ENCODE measurements at regions not wholly inside any gene's neighbourhood (a gene's known extent, or its start where the extent isn't known, plus 50 kb on each side); places are given as distances from the start of the nearest gene placed in this dataset.

DNA sequence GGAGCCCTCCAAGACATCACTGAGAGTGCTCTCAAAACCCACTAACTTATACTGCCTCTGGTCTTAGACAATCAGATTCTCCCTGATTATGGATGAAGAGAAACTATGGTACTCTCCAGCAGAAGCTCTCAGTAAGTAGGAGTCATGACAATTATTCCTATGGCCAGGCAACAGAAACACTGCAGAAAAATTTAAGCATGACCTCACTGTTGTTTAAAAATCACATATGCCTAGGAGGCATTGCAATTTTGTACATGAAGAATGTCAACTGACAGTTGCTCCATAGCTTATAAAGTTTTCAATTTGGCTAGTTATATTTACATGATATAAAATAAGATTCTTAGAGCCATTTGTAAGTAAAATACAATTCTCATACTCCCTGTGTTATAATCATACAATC is 105.9 kb upstream of the LSM8 start:
- peaks cover 2% of the 10 kb centered on the region for H3K9me3 Mint-ChIP-seq
- H3K4me3 Mint-ChIP-seq = no peak overlapping the region
- intact Hi-C loops (cut with DNase I, micrococcal nuclease) = no loop called here
- no peak for ATAC-seq (ENCODE audit: poor library complexity)
- no peak for DNase-seq
- Histone ChIP-seq H3K9me3 (ENCODE audit: control insufficient read depth in 1 of 2, insufficient read depth in 1 of 2, low read length in 2 of 2) (no peaks in the 10 kb centered on the region), H3K27ac (ENCODE audit: low read depth in 1 of 2, low read length in 2 of 2) (no peak overlapping the region), H3K36me3 (ENCODE audit: insufficient read depth, low read length) (no peaks in the 10 kb centered on the region), H3K4me1 (ENCODE audit: insufficient read depth, low read length) (no peaks in the 10 kb centered on the region), H3K4me3 (ENCODE audit: low read length) (no peak overlapping the region), H3K27me3 (ENCODE audit: control insufficient read depth in 1 of 2, insufficient read depth in 2 of 2, low read length in 2 of 2) (no peaks in the 10 kb centered on the region)
- TF ChIP-seq, protein P1, sequence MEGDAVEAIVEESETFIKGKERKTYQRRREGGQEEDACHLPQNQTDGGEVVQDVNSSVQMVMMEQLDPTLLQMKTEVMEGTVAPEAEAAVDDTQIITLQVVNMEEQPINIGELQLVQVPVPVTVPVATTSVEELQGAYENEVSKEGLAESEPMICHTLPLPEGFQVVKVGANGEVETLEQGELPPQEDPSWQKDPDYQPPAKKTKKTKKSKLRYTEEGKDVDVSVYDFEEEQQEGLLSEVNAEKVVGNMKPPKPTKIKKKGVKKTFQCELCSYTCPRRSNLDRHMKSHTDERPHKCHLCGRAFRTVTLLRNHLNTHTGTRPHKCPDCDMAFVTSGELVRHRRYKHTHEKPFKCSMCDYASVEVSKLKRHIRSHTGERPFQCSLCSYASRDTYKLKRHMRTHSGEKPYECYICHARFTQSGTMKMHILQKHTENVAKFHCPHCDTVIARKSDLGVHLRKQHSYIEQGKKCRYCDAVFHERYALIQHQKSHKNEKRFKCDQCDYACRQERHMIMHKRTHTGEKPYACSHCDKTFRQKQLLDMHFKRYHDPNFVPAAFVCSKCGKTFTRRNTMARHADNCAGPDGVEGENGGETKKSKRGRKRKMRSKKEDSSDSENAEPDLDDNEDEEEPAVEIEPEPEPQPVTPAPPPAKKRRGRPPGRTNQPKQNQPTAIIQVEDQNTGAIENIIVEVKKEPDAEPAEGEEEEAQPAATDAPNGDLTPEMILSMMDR (IDR thresholded peaks at IDR 0.05) = no peak
- peaks cover 24% of the 10 kb centered on the region for H3K27me3 Mint-ChIP-seq
- POLR2A ChIA-PET = no interaction called here
- CTCF ChIA-PET = no interaction called here
- no peaks in the 10 kb centered on the region for H3K4me1 Mint-ChIP-seq (ENCODE audit: low read depth)
- no peaks in the 10 kb centered on the region for H3K36me3 Mint-ChIP-seq (ENCODE audit: low read depth)
- H3K27ac Mint-ChIP-seq = no peak overlapping the region

DNA sequence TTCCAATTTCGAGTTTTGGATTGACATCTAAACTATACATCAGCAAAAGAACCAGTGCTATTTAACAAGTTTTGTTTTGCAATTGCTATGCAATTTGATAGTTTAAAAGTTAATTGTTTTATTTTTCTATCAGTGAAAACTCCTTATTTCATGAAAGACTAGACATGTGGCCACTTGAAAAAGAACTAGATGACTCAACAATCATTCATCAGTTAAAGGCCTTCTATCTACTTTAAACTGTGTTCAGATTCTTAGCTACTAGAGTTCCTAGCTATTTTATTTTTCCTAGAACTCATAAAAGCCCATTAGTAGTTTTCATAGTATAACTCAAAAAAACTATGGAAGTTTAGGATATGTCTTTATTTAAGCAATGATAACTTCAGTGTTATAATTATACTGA is 104.6 kb upstream of the LSM8 start:
- H3K27ac Mint-ChIP-seq = no peak overlapping the region
- no peaks in the 10 kb centered on the region for H3K36me3 Mint-ChIP-seq (ENCODE audit: low read depth)
- intact Hi-C loops (cut with DNase I, micrococcal nuclease) = no loop called here
- no peak overlapping the region for H3K4me3 ChIP-seq (ENCODE audit: low read length)
- no peaks in the 10 kb centered on the region for H3K36me3 ChIP-seq (ENCODE audit: insufficient read depth, low read length)
- H3K9me3 ChIP-seq (ENCODE audit: control insufficient read depth in 1 of 2, insufficient read depth in 1 of 2, low read length in 2 of 2) = no peaks in the 10 kb centered on the region
- H3K4me1 Mint-ChIP-seq (ENCODE audit: low read depth) = no peaks in the 10 kb centered on the region
- no peaks in the 10 kb centered on the region for H3K4me1 ChIP-seq (ENCODE audit: insufficient read depth, low read length)
- peaks cover 23% of the 10 kb centered on the region for H3K27me3 Mint-ChIP-seq
- ChIA-PET POLR2A (no interaction called here), CTCF (no interaction called here)
- ATAC-seq (ENCODE audit: poor library complexity) = no peak
- DNase-seq = no peak
- TF ChIP-seq, protein P1 (IDR thresholded peaks at IDR 0.05) = no peak
- no peak overlapping the region for H3K4me3 Mint-ChIP-seq
- peaks cover 2% of the 10 kb centered on the region for H3K9me3 Mint-ChIP-seq
- H3K27me3 ChIP-seq (ENCODE audit: control insufficient read depth in 1 of 2, insufficient read depth in 2 of 2, low read length in 2 of 2) = no peaks in the 10 kb centered on the region
- H3K27ac ChIP-seq (ENCODE audit: low read depth in 1 of 2, low read length in 2 of 2) = no peak overlapping the region

DNA sequence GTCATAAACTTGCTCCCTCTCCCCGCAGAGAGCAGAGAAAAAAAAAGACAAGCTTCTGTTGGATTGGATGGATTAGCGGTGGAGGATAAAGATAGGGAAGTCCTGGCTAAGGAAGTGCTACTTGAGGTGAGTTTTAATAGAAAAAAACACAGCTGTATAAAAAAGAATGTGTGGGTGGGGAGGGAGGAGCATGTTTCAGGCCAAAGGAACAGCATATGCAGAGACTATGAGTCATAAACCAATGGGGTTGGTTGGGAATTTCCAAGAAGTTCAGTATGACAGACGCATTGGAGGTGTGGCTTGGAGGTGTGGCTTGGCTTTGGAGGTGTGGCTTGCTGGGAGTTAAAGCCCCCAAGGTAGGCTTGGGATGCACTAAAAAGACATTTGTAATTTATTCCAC is 103.0 kb upstream of the LSM8 start:
- no peaks in the 10 kb centered on the region for H3K36me3 Mint-ChIP-seq (ENCODE audit: low read depth)
- TF ChIP-seq, protein P1 (IDR thresholded peaks at IDR 0.05) = no peak
- no peak overlapping the region for H3K4me3 Mint-ChIP-seq
- POLR2A ChIA-PET = no interaction called here
- no peaks in the 10 kb centered on the region for H3K4me1 Mint-ChIP-seq (ENCODE audit: low read depth)
- H3K27me3 Mint-ChIP-seq = peaks cover 32% of the 10 kb centered on the region
- H3K9me3 ChIP-seq (ENCODE audit: control insufficient read depth in 1 of 2, insufficient read depth in 1 of 2, low read length in 2 of 2) = no peaks in the 10 kb centered on the region
- intact Hi-C loops (cut with DNase I, micrococcal nuclease) = no loop called here
- CTCF ChIA-PET = no interaction called here
- H3K36me3 ChIP-seq (ENCODE audit: insufficient read depth, low read length) = no peaks in the 10 kb centered on the region
- ATAC-seq (ENCODE audit: poor library complexity) (no peak), DNase-seq (no peak)
- no peaks in the 10 kb centered on the region for H3K27me3 ChIP-seq (ENCODE audit: control insufficient read depth in 1 of 2, insufficient read depth in 2 of 2, low read length in 2 of 2)
- no peak overlapping the region for H3K27ac Mint-ChIP-seq
- no peak overlapping the region for H3K27ac ChIP-seq (ENCODE audit: low read depth in 1 of 2, low read length in 2 of 2)
- H3K4me3 ChIP-seq (ENCODE audit: low read length) = no peak overlapping the region
- H3K4me1 ChIP-seq (ENCODE audit: insufficient read depth, low read length) = no peaks in the 10 kb centered on the region
- H3K9me3 Mint-ChIP-seq = peaks cover 2% of the 10 kb centered on the region

All from CD4-positive, alpha-beta T cell (primary cell).